SK-N-SH treated with all-trans-retinoic acid at 6 μM for 48 hours (cell line): ENCODE measurements at regions not wholly inside any gene's neighbourhood (a gene's known extent, or its start where the extent isn't known, plus 50 kb on each side); places are given as distances from the start of the nearest gene placed in this dataset.

Experiments
- ATAC-seq: fragments of 200-7000 bp; cut with Tn5 transposase; 3 replicates; pipeline ENCODE4 v1.9.1; 2020; ENCODE audit warnings: mild to moderate bottlenecking, moderate library complexity
- ARNTL ChIP-seq: fragments of 450-650 bp; formaldehyde crosslinking; IDR thresholded peaks from 2 replicates; pipeline ENCODE4 v1.5.0; 2020; ENCODE audit warnings: low read depth, mild to moderate bottlenecking, moderate library complexity, borderline replicate concordance
- BACH2 ChIP-seq: fragments of 250-450 bp; sonication (Bioruptor Pico); IDR thresholded peaks from 2 replicates; pipeline ENCODE4 v1.9.0; 2021; ENCODE audit warnings: mild to moderate bottlenecking, borderline replicate concordance
- CSDC2 ChIP-seq: fragments of 250-450 bp; sonication (Bioruptor Pico); IDR thresholded peaks from 2 replicates; pipeline ENCODE4 v1.5.0; 2020; ENCODE audit warnings: mild to moderate bottlenecking, moderate library complexity
- CSRNP3 ChIP-seq: fragments of 250-450 bp; sonication (Bioruptor Pico); IDR thresholded peaks from 2 replicates; pipeline ENCODE4 v1.5.1; 2021; ENCODE audit warnings: mild to moderate bottlenecking, moderate library complexity
- ESRRG ChIP-seq: fragments of 250-450 bp; sonication (Bioruptor Pico); IDR thresholded peaks from 2 replicates; pipeline ENCODE4 v1.6.1; 2021; ENCODE audit warnings: mild to moderate bottlenecking
- GLIS3 ChIP-seq: fragments of 250-450 bp; sonication (Bioruptor Pico); IDR thresholded peaks from 2 replicates; pipeline ENCODE4 v1.5.0; 2020; ENCODE audit warnings: mild to moderate bottlenecking, moderate library complexity
- ISL1 ChIP-seq: fragments of 250-450 bp; sonication (Bioruptor Pico); IDR thresholded peaks from 2 replicates; pipeline ENCODE4 v2.1.2; 2022; ENCODE audit warnings: mild to moderate bottlenecking, moderate library complexity
- OSR1 ChIP-seq: fragments of 250-450 bp; sonication (Bioruptor Pico); IDR thresholded peaks from 2 replicates; pipeline ENCODE4 v1.8.0; 2022; ENCODE audit warnings: moderate library complexity, mild to moderate bottlenecking, inconsistent platforms
- POU6F1 ChIP-seq: fragments of 250-450 bp; sonication (Bioruptor Pico); IDR thresholded peaks from 2 replicates; pipeline ENCODE4 v1.8.0; 2021; ENCODE audit warnings: low read depth, mild to moderate bottlenecking, moderate library complexity, borderline replicate concordance
- PPARA ChIP-seq: fragments of 250-450 bp; sonication (Bioruptor Pico); IDR thresholded peaks from 2 replicates; pipeline ENCODE4 v1.5.0; 2020; ENCODE audit warnings: mild to moderate bottlenecking, borderline replicate concordance
- SNAI2 ChIP-seq: fragments of 250-450 bp; sonication (Bioruptor Pico); IDR thresholded peaks from 2 replicates; pipeline ENCODE4 v1.5.0; 2020; ENCODE audit warnings: mild to moderate bottlenecking, moderate library complexity
- TSHZ2 ChIP-seq: fragments of 250-450 bp; sonication (Bioruptor Pico); IDR thresholded peaks from 2 replicates; pipeline ENCODE4 v1.5.0; 2020; ENCODE audit warnings: mild to moderate bottlenecking, moderate library complexity
- ZC3H10 ChIP-seq: fragments of 250-450 bp; sonication (Bioruptor Pico); IDR thresholded peaks from 2 replicates; pipeline ENCODE4 v1.5.1; 2021; ENCODE audit warnings: mild to moderate bottlenecking, moderate library complexity
- ZFP3 ChIP-seq: fragments of 250-450 bp; sonication (Bioruptor Pico); IDR thresholded peaks from 2 replicates; pipeline ENCODE4 v1.5.0; 2020; ENCODE audit warnings: mild to moderate bottlenecking, moderate library complexity
- ZFP30 ChIP-seq: fragments of 450-650 bp; formaldehyde crosslinking; IDR thresholded peaks from 2 replicates; pipeline ENCODE4 v1.5.0; 2022; ENCODE audit warnings: mild to moderate bottlenecking, moderate library complexity
- ZNF565 ChIP-seq: fragments of 450-650 bp; formaldehyde crosslinking; conservative IDR thresholded peaks from 2 replicates; pipeline ENCODE4 v1.5.0; 2020; ENCODE audit warnings: low read depth, mild to moderate bottlenecking, moderate library complexity
- ZNF70 ChIP-seq: fragments of 450-650 bp; formaldehyde crosslinking; IDR thresholded peaks from 2 replicates; pipeline ENCODE4 v1.5.0; 2020; ENCODE audit warnings: mild to moderate bottlenecking, moderate library complexity
- ZNF8 ChIP-seq: fragments of 450-650 bp; formaldehyde crosslinking; IDR thresholded peaks from 2 replicates; pipeline ENCODE4 v1.5.0; 2020; ENCODE audit warnings: mild to moderate bottlenecking, moderate library complexity
- TF ChIP-seq, protein P1 (sequence below): fragments of 250-450 bp; sonication (Bioruptor Pico); IDR thresholded peaks from 2 replicates; pipeline ENCODE4 v1.5.1; 2020; ENCODE audit warnings: low read depth, mild to moderate bottlenecking, moderate library complexity
- TF ChIP-seq, protein P2 (sequence below): fragments of 250-450 bp; sonication (Bioruptor Pico); IDR thresholded peaks from 2 replicates; pipeline ENCODE4 v1.8.0; 2020; ENCODE audit warnings: mild to moderate bottlenecking, moderate library complexity, borderline replicate concordance

DNA sequence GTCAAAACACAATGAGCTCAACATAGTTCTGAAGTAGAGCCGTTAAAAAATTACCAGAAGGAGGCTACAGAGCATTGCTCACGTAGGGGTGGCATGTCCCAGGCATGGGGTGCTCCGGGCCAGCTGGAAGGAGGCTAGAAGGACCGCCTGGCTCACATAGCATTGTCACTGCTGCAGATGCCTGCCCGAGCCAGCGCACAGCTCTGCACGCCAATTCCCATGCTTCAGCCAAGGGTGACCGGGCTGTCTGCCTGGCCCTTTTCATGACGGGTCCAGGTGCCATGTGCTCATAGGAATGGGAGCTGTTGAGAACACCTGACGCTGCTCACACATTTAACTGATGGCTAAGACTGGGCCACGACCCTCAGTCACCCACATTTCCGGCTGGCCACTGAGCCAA is 228.9 kb upstream of the FOXF1 start:
- no peak for ATAC-seq
- no peak for TF ChIP-seq ZNF565 (CRISPR knock-in tag)
- no peak for TF ChIP-seq OSR1
- TF ChIP-seq CSRNP3 (CRISPR knock-in tag): no peak
- no peak for TF ChIP-seq GLIS3 (CRISPR knock-in tag)
- TF ChIP-seq TSHZ2 (CRISPR knock-in tag): no peak
- TF ChIP-seq ZFP30: no peak

DNA sequence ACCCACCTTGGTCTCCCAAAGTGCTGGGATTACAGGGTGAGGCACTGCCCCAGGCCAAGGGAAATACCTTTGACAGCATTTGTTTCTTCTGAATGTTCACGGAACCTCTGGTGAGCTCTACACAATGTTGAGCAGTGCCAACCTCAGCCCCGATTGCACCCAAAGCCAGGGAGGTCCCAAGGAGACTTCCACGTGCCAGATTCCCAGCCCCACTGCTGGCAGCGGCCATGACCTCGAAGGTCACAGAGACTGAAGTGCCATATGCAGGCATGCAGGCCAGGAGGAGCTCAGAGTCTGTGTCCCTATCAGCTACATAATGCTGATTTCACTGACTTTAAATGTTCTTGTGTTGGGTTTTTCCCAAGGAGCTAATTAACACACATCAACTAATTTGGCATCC is 226.4 kb upstream of the FOXF1 start:
- ATAC-seq: no peak

GRCh38 chr16:86285421-86285820 is 224.9 kb upstream of the FOXF1 start:
- no peak for ATAC-seq

More for the DNA sequence above, 226.4 kb upstream of the FOXF1 start:
- no peak for TF ChIP-seq PPARA (CRISPR knock-in tag)
- no peak for TF ChIP-seq OSR1
- TF ChIP-seq ZNF8: no peak
- TF ChIP-seq ZFP3 (CRISPR knock-in tag): no peak
- TF ChIP-seq SNAI2 (CRISPR knock-in tag): no peak

GRCh38 chr16:86285938-86286921 is 224.1 kb upstream of the FOXF1 start:
- no peak for TF ChIP-seq CSDC2 (CRISPR knock-in tag)
- TF ChIP-seq SNAI2 (CRISPR knock-in tag): no peak
- TF ChIP-seq ISL1 (CRISPR knock-in tag): no peak
- no peak for TF ChIP-seq GLIS3 (CRISPR knock-in tag)
- TF ChIP-seq TSHZ2 (CRISPR knock-in tag): no peak
- TF ChIP-seq ZNF8: no peak
- no peak for TF ChIP-seq ZFP30
- no peak for TF ChIP-seq ZNF565 (CRISPR knock-in tag)
- TF ChIP-seq BACH2 (CRISPR knock-in tag): no peak
- no peak for TF ChIP-seq ZFP3 (CRISPR knock-in tag)
- no peak for TF ChIP-seq ESRRG (CRISPR knock-in tag)
- no peak for TF ChIP-seq POU6F1 (CRISPR knock-in tag)
- no peak for TF ChIP-seq ARNTL (CRISPR knock-in tag)
- TF ChIP-seq ZNF70 (CRISPR knock-in tag): no peak
- TF ChIP-seq, protein P1, sequence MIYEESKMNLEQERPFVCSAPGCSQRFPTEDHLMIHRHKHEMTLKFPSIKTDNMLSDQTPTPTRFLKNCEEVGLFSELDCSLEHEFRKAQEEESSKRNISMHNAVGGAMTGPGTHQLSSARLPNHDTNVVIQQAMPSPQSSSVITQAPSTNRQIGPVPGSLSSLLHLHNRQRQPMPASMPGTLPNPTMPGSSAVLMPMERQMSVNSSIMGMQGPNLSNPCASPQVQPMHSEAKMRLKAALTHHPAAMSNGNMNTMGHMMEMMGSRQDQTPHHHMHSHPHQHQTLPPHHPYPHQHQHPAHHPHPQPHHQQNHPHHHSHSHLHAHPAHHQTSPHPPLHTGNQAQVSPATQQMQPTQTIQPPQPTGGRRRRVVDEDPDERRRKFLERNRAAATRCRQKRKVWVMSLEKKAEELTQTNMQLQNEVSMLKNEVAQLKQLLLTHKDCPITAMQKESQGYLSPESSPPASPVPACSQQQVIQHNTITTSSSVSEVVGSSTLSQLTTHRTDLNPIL: no peak
- TF ChIP-seq, protein P2, sequence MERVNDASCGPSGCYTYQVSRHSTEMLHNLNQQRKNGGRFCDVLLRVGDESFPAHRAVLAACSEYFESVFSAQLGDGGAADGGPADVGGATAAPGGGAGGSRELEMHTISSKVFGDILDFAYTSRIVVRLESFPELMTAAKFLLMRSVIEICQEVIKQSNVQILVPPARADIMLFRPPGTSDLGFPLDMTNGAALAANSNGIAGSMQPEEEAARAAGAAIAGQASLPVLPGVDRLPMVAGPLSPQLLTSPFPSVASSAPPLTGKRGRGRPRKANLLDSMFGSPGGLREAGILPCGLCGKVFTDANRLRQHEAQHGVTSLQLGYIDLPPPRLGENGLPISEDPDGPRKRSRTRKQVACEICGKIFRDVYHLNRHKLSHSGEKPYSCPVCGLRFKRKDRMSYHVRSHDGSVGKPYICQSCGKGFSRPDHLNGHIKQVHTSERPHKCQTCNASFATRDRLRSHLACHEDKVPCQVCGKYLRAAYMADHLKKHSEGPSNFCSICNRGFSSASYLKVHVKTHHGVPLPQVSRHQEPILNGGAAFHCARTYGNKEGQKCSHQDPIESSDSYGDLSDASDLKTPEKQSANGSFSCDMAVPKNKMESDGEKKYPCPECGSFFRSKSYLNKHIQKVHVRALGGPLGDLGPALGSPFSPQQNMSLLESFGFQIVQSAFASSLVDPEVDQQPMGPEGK (CRISPR knock-in tag): no peak
- TF ChIP-seq ZC3H10: no peak
- no peak for TF ChIP-seq CSRNP3 (CRISPR knock-in tag)
- no peak; the same call in 2 of the 3 replicates for ATAC-seq

More at GRCh38 chr16:86285421-86285820, 224.9 kb upstream of the FOXF1 start:
- TF ChIP-seq ZNF70 (CRISPR knock-in tag) (no peak), PPARA (CRISPR knock-in tag) (no peak), SNAI2 (CRISPR knock-in tag) (no peak)
- TF ChIP-seq, all 23 proteins: peak for 0
